ENCODE measurements at regions not wholly inside any gene's neighbourhood (a gene's known extent, or its start where the extent isn't known, plus 50 kb on each side); places are given as distances from the start of the nearest gene placed in this dataset.

DNA sequence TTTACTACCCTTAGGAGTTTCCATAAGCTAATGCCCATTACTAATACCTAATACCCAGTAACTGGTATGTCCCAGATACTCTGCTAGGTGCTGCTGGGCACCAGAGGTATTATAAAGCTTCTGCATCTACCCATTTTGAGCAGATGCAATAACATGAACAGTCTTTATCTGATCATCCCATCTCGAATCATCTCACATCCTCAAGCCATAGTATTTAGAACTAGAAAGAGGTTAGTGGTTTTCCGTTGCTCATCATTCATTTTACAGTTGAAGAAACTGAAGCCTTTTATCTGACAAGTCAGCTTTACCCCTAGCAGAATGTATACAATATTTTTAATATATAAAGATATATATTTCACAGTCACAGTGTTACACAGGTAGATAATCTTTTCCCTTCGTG, 99.1 kb upstream of the TCF4 start:
- TF ChIP-seq POLR2AphosphoS5 (IDR thresholded peaks at IDR 0.05): no peak
- TF ChIP-seq, protein P1, sequence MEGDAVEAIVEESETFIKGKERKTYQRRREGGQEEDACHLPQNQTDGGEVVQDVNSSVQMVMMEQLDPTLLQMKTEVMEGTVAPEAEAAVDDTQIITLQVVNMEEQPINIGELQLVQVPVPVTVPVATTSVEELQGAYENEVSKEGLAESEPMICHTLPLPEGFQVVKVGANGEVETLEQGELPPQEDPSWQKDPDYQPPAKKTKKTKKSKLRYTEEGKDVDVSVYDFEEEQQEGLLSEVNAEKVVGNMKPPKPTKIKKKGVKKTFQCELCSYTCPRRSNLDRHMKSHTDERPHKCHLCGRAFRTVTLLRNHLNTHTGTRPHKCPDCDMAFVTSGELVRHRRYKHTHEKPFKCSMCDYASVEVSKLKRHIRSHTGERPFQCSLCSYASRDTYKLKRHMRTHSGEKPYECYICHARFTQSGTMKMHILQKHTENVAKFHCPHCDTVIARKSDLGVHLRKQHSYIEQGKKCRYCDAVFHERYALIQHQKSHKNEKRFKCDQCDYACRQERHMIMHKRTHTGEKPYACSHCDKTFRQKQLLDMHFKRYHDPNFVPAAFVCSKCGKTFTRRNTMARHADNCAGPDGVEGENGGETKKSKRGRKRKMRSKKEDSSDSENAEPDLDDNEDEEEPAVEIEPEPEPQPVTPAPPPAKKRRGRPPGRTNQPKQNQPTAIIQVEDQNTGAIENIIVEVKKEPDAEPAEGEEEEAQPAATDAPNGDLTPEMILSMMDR (IDR thresholded peaks at IDR 0.05): no peak
- no peak for TF ChIP-seq POLR2A (IDR thresholded peaks at IDR 0.05)

Data from gastroesophageal sphincter (tissue), 3 donors.